Activated CD8-positive, alpha-beta memory T cell treated with anti-CD3 and anti-CD28 coated beads, Interleukin-2, amount 50 U/mL, for 24 hours (primary cell): ENCODE measurements at regions not wholly inside any gene's neighbourhood (a gene's known extent, or its start where the extent isn't known, plus 50 kb on each side); places are given as distances from the start of the nearest gene placed in this dataset.
"Not testable (repeated sequence)": the region's sequence is repeated elsewhere in the genome, so short reads cannot be mapped to it uniquely, and the experiment has no call there.

Experiments used
- DNase-seq: peaks from one replicate; pipeline ENCODE4 v3.0.0-alpha.2; 2020; ENCODE audit errors: extremely low read depth

DNA sequence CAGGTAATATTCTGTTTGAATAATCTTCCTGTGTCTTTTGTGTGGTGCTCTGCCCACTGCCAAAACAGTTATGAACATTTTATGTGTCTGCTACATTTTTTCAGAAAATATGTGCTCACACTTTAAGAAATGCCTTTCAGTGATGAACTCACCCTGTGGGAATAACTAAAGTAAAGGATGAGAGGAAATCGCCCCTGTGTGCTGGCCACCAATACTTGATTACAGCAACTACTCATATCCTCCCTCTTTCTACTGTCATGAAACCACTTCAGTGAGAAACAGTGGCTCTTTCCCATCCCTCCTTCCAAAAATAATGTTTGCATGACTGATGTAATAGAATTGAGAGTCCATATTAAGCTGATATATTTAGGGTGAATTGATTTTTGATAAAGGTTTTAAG, 900.9 kb downstream of the RAB28 start:
- no peak for DNase-seq

- no peak for DNase-seq
Measured at GRCh38 chr4:12580787-12581186, 903.4 kb downstream of the RAB28 start.

DNA sequence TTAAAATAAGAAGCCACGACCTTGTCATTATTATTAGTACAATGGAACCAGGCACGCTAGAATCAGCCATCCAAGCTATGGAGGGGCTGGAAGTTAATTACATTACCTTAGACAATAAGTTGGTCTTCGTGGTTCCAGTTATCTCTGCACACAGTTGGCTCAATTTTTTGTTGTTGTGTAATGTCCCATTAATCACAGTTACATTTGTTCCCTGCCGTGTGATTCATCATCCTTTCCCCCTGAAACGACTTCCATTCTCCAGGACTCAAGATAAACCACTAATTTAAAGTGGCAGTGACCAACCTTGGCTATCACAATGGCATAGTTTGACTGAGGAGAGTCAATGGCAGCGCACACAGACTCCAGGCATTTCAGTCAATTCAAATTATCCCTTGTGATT, 905.0 kb downstream of the RAB28 start:
- no peak for DNase-seq

GRCh38 chr4:12576409-12576808, 907.7 kb downstream of the RAB28 start:
- DNase-seq, result no peak

GRCh38 chr4:12573716-12574115, 910.4 kb downstream of the RAB28 start:
- no peak for DNase-seq

DNA sequence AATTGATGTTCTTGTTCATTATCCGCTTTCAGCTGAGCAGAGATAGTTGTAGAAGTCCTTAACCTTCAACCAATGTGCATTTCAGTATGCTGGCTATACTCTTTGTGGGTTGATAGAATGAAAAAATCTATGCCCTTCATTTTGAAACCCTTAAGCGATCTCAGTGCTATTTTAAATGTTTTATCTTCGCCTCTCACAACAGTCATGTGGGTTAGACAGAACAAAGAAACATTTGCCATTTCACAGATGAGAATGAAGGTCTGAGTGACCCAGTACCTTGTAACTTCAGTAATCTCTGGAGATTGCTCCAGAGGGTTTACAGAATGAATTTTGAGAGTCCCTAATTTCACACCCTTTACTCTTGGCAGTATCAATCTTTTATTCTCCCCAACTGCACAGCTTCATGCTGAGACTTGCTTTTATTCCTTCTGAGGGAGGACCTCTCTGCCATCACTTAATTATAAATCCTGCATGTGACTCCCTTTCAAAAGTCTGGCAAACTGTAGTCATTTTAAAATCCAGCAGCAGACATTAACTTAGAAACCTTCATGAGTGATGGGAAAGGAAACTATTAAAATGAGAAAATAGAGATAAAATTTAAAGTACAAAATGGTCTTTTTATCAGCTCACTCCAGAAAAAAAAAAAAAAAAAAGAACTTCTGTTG, 921.5 kb downstream of the RAB28 start:
- DNase-seq, result no peak

DNA sequence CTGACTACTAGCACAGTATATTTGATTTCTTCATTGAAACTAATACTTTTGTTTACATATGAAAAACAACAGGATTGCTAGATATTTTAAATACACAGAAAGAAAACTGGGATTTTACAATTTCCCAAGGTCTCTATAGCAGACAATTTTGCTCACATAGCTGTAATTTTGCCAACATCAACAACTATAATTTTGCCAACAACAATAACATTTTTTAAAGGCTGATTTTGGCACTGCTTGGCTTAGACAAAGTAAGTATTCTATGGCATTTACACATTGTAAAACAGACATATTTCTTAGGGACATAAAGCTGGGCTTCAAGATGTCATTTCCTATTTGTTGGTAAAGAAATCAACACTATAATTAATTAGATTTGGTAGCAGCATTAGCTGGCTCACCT, 922.1 kb downstream of the RAB28 start:
- no peak for DNase-seq

DNA sequence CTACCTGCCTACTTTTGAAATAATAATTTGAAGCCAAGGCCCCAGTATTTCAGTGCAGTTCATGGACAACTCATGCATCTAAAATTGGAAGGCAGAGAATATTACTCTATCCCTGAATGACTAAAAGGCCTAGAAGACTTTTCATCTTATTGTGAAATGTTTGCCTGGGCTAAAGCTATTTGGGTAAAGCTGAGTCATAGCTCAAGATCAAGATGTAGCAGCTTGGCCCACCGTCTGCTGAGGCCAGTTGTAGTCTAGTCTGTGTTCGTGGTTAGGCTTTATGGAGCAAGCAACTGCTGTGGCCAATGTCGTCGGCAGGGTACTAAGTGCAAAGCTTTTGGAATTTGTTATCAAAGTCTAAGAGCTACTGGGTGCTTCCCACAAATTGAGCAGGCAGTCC, 929.1 kb downstream of the RAB28 start:
- no peak for DNase-seq

- no peak for DNase-seq
Measured at GRCh38 chr4:12548678-12549077, 935.5 kb downstream of the RAB28 start.

GRCh38 chr4:12545812-12546211, 938.3 kb downstream of the RAB28 start:
- no peak for DNase-seq

- DNase-seq, result no peak
Measured at GRCh38 chr4:12538162-12538561, 946.0 kb downstream of the RAB28 start.

DNA sequence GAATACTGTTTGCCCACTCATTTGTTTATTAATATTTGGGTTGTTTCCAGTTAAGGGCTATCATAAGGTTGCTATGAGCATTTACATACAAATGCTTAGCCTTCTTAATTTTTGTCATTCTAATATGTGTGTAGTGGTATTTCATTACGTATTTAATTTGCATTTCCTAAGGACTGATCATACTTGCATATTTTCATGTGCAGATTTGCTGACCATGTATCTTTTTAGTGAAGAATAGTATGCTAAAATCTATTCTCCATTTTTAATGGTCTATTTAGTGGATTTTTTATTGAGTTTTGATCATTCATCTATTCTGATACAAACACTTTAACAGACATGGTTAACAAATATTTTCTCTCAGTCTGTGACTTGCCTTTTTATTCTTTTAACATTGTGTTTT, 949.5 kb downstream of the RAB28 start:
- no peak for DNase-seq

- no peak for DNase-seq
Measured at GRCh38 chr4:12519426-12519825, 964.7 kb downstream of the RAB28 start.

DNA sequence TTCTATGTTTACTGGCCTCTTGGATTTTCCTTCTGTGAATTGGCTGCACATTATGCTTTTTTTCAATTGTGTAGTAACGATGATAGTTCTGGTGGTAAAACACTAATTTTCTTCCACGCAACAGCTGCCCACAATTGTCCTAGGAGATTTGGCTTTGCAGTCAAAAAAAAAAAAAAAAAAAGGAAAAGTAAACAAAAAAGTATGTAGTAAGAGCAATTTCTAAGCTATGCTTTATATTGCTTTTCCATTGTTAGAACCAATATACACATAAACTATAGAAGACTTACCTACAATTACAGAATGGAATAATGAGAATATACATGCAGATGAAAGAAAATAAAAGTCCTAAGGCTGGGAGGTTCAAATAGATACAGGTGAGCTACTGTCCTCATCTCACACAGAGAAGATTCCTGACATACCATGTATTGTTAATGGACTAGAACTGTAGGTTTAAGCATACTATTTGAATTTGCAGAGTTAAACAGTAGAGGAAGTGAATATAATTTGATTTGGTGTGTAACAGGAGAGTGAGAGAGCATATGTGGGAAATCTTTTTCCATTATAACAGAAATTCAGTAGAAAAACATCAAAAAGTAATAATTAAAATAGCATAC, 976.2 kb downstream of the RAB28 start:
- no peak for DNase-seq

DNA sequence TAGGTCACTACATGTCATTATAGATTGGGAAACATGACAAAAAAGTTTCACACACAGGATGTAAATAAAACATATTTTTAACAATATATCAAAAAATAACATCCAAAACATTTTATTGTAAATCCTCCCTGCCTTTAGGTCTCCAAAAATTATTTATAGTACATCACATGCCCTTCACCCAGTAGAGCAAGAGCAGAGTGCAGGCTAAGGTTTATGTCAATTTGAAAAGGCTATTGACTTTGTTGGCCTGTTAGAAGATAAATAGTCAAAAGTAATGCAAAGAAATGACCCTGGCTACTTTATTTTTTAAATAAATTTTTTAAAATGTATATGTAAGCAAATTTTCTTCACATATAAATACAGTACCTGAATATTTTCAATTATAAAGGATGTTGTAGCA, 983.7 kb downstream of the RAB28 start:
- no peak for DNase-seq

DNA sequence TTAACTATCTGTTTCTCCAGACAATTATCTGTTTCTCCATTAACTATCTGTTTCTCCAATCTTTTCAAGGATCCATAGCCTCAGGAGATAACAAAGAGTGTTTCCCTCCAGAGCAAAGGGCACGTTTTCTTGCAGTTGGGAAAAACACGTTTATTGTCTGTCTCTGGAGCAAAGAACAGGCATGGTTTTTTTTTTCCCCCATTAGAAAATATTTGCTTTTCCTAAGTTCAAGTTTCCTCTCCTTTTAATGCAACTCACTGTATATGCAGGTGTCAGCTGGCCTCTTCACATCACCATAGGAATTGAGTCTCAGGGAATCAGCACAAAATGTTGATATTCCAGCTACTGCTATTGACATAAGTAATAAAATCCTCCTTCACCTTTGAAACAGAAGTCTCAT, 984.4 kb downstream of the RAB28 start:
- no peak for DNase-seq

DNA sequence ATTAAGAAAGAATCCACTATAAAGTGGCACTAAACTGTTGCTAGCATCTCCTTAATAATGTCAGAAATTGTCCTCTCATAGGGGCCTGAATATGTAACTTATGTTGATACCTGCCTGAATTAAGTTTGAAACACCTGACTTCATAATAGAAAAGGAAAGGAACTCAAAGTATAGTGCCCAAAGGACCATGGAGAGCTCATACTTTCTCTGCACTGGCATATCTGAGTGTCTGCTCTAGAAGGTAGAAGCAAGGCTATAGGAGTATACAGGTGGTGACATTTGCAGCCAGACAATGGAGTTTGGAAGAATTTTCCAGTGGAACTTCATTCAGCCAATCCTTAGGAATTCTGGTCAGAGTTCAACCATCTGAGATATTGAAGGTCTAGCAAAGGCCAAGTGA, 988.9 kb downstream of the RAB28 start:
- no peak for DNase-seq

- DNase-seq, result no peak
Measured at GRCh38 chr4:12492730-12493393, 991.3 kb downstream of the RAB28 start.

GRCh38 chr4:12488672-12489071, 995.5 kb downstream of the RAB28 start:
- no peak for DNase-seq

GRCh38 chr4:12487000-12487399, 997.1 kb downstream of the RAB28 start:
- DNase-seq, result no peak

- DNase-seq, result no peak
Measured at GRCh38 chr4:12472087-12472486, 1012.1 kb downstream of the RAB28 start.

- DNase-seq, result no peak
Measured at GRCh38 chr4:12471193-12471592, 1012.9 kb downstream of the RAB28 start.

DNA sequence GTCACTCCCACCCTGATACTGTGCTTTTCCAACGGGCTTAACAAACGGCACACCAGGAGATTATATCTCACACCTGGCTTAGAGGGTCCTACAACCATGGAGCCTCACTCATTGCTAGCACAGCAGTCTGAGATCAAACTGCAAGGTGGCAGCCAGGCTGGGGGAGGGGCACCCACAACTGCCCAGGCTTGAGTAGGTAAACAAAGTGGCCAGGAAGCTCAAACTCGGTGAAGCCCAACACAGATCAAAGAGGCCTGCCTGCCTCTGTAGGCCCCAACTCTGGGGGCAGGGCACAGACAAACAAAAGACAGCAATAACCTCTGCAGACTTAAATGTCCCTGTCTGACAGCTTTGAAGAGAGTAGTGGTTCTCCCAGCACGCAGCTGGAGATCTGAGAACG, 1022.6 kb downstream of the RAB28 start:
- not testable (repeated sequence) for DNase-seq
